KMS-11 (cell line): ENCODE measurements at regions not wholly inside any gene's neighbourhood (a gene's known extent, or its start where the extent isn't known, plus 50 kb on each side); places are given as distances from the start of the nearest gene placed in this dataset.

ENCODE experiments used
- H2AFZ ChIP-seq: fragments of 200-600 bp; sonication (generic); 2 replicates; pipeline ENCODE4 v1.6.1; 2016; ENCODE audit warnings: antibody characterized with exemption, mixed run types, low read depth
- H3K27ac ChIP-seq: fragments of 200-600 bp; sonication (generic); 2 replicates; pipeline ENCODE4 v1.6.1; 2016; ENCODE audit warnings: mild to moderate bottlenecking, mixed run types
- H3K27me3 ChIP-seq: fragments of 200-600 bp; sonication (generic); 2 replicates; pipeline ENCODE4 v1.6.1; 2017; ENCODE audit warnings: mild to moderate bottlenecking, low read depth, mixed run types, moderate library complexity; ENCODE audit not compliant: insufficient read depth
- H3K36me3 ChIP-seq: fragments of 200-600 bp; sonication (generic); 2 replicates; pipeline ENCODE4 v1.6.1; 2017; ENCODE audit warnings: mild to moderate bottlenecking, mixed run types; ENCODE audit not compliant: insufficient read depth
- H3K4me1 ChIP-seq: fragments of 200-600 bp; sonication (generic); 2 replicates; pipeline ENCODE4 v1.6.1; 2016; ENCODE audit warnings: mild to moderate bottlenecking, low read depth, mixed run types; ENCODE audit not compliant: poor library complexity, severe bottlenecking
- H3K4me2 ChIP-seq: fragments of 200-600 bp; sonication (generic); 2 replicates; pipeline ENCODE4 v1.7.0; 2016; ENCODE audit warnings: mild to moderate bottlenecking, mixed run types
- H3K4me3 ChIP-seq: fragments of 200-600 bp; sonication (generic); IDR thresholded peaks from 2 replicates; pipeline ENCODE4 v1.6.1; 2017; ENCODE audit warnings: low read depth, low read length, mixed read lengths; ENCODE audit not compliant: insufficient read depth
- H3K79me2 ChIP-seq: fragments of 200-600 bp; sonication (generic); 2 replicates; pipeline ENCODE4 v1.6.1; 2016; ENCODE audit warnings: low read depth, mixed run types; ENCODE audit not compliant: insufficient read depth
- H3K9ac ChIP-seq: fragments of 200-600 bp; sonication (generic); 2 replicates; pipeline ENCODE4 v1.6.1; 2016; ENCODE audit warnings: mild to moderate bottlenecking, mixed run types
- H4K20me1 ChIP-seq: fragments of 200-600 bp; sonication (generic); 2 replicates; pipeline ENCODE4 v1.6.1; 2016; ENCODE audit warnings: mild to moderate bottlenecking, mixed run types; ENCODE audit not compliant: insufficient read depth
- CTCF ChIP-seq: fragments of 200-600 bp; sonication (generic); conservative IDR thresholded peaks from 2 replicates; pipeline ENCODE4 v1.6.1; 2017; ENCODE audit warnings: low read depth, mild to moderate bottlenecking, antibody characterized with exemption, low read length, moderate library complexity, mixed read lengths

GRCh38 chr9:20226345-20226744 is 396.0 kb downstream of the MLLT3 start:
- Histone ChIP-seq H3K4me2 (no peak overlapping the region), H3K4me3 (no peak overlapping the region), H3K4me1 (no peaks in the 10 kb centered on the region), H4K20me1 (no peaks in the 10 kb centered on the region), H3K27me3 (no peaks in the 10 kb centered on the region), H3K79me2 (no peaks in the 10 kb centered on the region), H3K27ac (no peak overlapping the region), H2AFZ (no peak overlapping the region), H3K36me3 (no peaks in the 10 kb centered on the region), H3K9ac (no peak overlapping the region)
- no peak for TF ChIP-seq CTCF

DNA sequence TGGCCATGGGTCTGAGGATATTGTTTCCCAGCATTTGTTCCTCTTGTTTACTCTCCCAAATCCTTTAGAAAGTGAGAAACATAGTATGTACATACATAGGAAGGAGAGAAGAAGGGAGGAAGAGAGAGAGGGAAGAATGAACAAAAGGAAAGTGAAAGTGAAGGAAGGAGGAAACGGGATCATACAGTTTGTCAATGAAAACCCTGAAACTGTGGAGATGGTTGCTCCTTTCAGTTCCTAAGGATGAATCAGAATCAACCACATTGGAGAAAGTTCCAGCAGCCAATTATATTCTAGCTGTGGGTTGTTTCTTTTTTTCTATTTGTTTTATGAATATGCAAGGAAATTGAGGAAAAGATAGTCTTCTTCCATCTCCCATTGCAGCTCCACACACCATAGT is 396.5 kb downstream of the MLLT3 start:
- H3K79me2 ChIP-seq: no peaks in the 10 kb centered on the region
- no peaks in the 10 kb centered on the region for H3K36me3 ChIP-seq
- no peak overlapping the region for H2AFZ ChIP-seq
- H3K4me1 ChIP-seq: no peaks in the 10 kb centered on the region
- no peak overlapping the region for H3K4me2 ChIP-seq
- no peak overlapping the region for H3K4me3 ChIP-seq
- H4K20me1 ChIP-seq: no peaks in the 10 kb centered on the region
- no peak overlapping the region for H3K9ac ChIP-seq
- no peak overlapping the region for H3K27ac ChIP-seq
- TF ChIP-seq CTCF: no peak
- H3K27me3 ChIP-seq: no peaks in the 10 kb centered on the region

DNA sequence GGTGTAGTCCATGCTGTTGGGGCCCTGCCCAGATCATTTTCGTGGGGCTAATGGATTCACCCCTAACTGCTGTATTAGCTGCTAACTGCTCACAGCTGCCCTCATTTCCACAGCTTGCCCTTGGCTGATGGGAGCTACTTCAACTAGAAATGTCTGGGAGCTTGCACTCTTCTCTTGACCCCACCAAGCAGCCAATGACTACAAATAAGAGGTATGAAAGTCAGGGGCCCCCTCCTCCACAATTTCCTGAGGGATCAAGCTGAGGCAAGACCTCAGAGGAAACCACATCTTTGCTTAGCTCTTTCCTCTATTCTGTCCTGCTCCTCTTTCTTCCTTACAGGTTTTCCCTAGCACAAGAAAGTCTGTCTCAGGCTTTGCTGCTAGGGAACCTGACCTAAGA is 397.5 kb downstream of the MLLT3 start:
- Histone ChIP-seq H3K9ac (no peak overlapping the region), H3K79me2 (no peaks in the 10 kb centered on the region), H2AFZ (no peak overlapping the region), H3K4me2 (no peak overlapping the region), H3K4me1 (no peaks in the 10 kb centered on the region), H3K27ac (no peak overlapping the region), H3K27me3 (no peaks in the 10 kb centered on the region), H4K20me1 (no peaks in the 10 kb centered on the region), H3K4me3 (no peak overlapping the region), H3K36me3 (no peaks in the 10 kb centered on the region)
- no peak for TF ChIP-seq CTCF

GRCh38 chr9:20220286-20220685 is 402.0 kb downstream of the MLLT3 start:
- Histone ChIP-seq H3K36me3 (no peaks in the 10 kb centered on the region), H3K27ac (no peak overlapping the region), H3K9ac (no peak overlapping the region), H3K4me1 (no peaks in the 10 kb centered on the region), H2AFZ (no peak overlapping the region), H3K4me2 (no peak overlapping the region), H3K27me3 (no peaks in the 10 kb centered on the region), H3K4me3 (no peak overlapping the region), H4K20me1 (no peaks in the 10 kb centered on the region), H3K79me2 (no peaks in the 10 kb centered on the region)
- no peak for TF ChIP-seq CTCF

DNA sequence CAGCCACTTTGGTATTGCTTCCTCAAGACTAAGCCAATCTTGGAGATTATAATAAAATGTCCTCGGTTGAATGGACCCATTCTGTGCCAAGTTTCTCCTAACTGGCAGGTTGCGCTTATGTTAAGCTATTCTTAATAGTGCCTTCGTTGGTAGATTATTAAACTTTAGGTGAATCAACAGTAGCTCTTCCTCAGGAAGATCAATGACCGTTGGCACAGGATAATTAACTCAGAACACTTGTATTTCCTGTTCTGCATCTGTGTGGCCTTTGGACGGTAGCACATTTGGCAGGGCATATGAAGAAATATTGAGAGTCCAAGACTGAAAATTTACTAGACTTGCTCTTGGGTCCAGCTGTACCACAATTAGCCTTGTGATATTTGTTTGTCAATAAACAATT is 402.9 kb downstream of the MLLT3 start:
- H3K27ac ChIP-seq: no peak overlapping the region
- no peak overlapping the region for H3K4me3 ChIP-seq
- H3K27me3 ChIP-seq: no peaks in the 10 kb centered on the region
- H4K20me1 ChIP-seq: no peaks in the 10 kb centered on the region
- no peaks in the 10 kb centered on the region for H3K36me3 ChIP-seq
- H3K9ac ChIP-seq: no peak overlapping the region
- no peak overlapping the region for H3K4me2 ChIP-seq
- no peak for TF ChIP-seq CTCF
- no peak overlapping the region for H2AFZ ChIP-seq
- H3K79me2 ChIP-seq: no peaks in the 10 kb centered on the region
- no peaks in the 10 kb centered on the region for H3K4me1 ChIP-seq
